ENCODE measurements at regions not wholly inside any gene's neighbourhood (a gene's known extent, or its start where the extent isn't known, plus 50 kb on each side); places are given as distances from the start of the nearest gene placed in this dataset.
"Not testable (repeated sequence)": the region's sequence is repeated elsewhere in the genome, so short reads cannot be mapped to it uniquely, and the experiment has no call there.

GRCh38 chr13:80022146-80022545 lies 318.8 kb downstream of the SPRY2 start:
- no peak for DNase-seq

GRCh38 chr13:80012251-80012650 lies 328.7 kb downstream of the SPRY2 start:
- DNase-seq, result no peak

GRCh38 chr13:80011448-80012212 lies 329.3 kb downstream of the SPRY2 start:
- no peak for DNase-seq

- no peak for DNase-seq
Observed at GRCh38 chr13:80010846-80011245, 330.1 kb downstream of the SPRY2 start.

DNA sequence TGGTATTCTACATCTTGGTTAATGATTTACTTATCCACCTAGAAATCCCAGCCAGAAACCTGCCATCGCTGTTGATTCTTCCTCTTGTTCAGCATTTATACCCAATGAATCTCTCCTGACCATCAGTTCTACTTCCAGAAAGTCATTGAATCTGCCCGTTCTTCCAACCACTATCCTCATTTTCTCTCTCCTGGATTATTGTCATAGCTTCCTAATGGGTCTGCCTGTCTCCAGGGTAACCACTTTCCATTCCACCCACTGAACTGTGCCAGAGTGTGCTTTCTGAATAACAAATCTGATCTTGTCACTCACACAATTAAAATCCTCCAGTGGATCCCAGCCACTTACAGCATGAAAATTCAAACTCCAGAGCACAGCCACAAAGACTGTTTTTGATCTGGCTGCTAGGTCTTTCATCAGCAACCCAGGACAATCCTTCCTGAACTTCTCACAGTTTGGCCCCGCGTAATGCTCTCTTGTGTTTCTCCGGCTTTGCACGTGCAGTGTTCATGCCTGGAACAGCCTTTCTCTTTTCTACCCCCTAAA lies 330.6 kb downstream of the SPRY2 start:
- DNase-seq, result no peak

DNA sequence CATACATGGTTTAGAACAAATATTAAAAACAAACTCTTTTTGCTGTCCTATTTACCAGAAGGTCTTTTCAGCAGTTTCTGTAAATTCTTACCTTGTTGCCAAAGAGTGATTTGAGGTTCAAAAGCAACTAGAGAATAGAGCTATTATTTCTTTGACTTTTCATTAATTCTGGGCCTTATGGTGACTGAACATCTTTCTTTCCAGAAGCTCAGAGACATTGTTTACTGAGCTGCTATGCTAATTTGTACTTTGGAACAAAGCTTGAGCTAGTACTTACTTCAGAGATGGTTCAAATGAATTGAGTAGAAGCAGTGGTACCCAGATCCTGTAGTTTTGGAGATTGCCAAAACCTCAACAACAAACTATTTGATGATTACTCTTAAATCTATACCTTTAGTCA lies 331.2 kb downstream of the SPRY2 start:
- DNase-seq, result no peak

GRCh38 chr13:80006940-80007339 lies 334.0 kb downstream of the SPRY2 start:
- DNase-seq, result no peak

GRCh38 chr13:80001510-80001842 lies 339.4 kb downstream of the SPRY2 start:
- no peak for DNase-seq

GRCh38 chr13:80000684-80001509 lies 340.0 kb downstream of the SPRY2 start:
- no peak for DNase-seq

DNA sequence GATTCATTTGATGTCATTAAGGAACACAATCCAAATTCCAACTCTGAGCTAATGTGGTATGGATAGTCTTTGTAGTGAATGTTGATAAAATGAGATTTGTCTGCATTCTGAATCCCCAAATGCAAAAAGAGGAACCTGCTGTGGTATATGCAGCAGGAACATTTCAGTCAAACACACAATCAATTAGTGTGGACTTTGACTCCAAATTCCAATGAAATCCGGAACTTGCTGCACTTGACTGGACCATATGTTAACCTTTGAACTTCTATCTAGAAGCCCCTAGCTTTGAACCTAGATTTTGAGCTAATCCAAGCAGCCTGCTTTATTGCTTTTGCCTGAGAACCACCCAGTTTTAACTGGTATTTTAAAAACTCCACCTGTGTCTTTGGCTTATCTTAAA lies 341.3 kb downstream of the SPRY2 start:
- no peak for DNase-seq

- no peak for DNase-seq
Observed at GRCh38 chr13:79998381-79998880, 342.5 kb downstream of the SPRY2 start.

DNA sequence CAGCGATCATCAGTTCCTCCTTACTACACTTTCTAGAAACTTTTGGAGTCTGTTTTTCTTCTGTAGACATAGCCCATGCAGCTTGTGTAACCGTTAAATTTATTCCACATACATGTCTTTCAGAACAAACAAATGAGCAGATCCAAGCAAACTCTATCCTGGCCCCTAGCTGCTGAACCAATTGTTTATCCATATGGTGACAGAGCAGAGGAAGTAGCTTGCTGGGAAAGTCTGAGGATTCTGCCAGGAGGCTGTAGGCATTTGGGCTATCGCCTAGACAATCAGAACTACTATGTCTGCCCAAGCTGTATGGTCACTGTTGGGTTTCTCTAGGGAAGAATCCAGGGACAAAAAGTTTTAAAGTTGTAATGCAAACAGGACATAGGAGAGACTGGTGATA lies 343.7 kb downstream of the SPRY2 start:
- no peak for DNase-seq

DNA sequence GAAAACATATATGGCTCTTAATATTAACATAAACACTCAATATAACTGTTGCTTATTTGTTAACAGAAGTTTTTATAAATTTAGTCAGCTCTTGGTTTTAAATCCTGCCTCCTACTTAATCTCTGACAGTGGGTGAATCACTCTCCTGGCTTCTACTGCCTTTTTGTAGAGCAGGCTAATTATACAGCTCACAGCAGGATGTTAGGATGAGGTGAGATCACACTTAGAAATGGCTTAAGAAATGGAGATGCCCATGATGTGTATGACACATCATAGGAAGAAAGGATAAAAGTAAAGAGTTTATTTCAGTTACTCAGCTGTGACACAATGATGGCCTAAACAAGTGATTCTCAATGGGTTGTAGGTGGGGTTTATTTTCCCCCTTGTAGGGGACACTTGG lies 345.6 kb downstream of the SPRY2 start:
- DNase-seq, result no peak

DNA sequence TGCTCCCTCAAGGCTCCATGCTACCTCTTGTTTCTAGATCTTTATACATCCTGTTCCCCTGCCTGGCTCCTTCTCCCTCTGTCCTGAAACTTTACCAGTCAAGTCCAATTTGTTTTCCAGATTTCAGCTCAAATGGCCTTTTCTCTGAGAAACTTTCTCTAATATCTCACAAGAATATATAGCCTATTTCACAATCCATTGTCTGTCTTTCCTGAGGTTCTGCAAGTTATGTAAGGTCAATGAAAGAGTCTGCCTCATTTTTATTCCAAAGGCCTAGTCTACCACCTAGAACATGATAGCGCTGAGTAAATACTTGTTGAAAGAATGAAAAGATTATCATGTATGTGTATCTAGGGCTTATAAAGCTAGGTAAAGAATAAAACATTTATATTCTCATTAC lies 348.8 kb downstream of the SPRY2 start:
- no peak for DNase-seq

- DNase-seq, result no peak
Observed at GRCh38 chr13:79990048-79990447, 350.9 kb downstream of the SPRY2 start.

GRCh38 chr13:79989217-79989661 lies 351.7 kb downstream of the SPRY2 start:
- DNase-seq, result no peak

DNA sequence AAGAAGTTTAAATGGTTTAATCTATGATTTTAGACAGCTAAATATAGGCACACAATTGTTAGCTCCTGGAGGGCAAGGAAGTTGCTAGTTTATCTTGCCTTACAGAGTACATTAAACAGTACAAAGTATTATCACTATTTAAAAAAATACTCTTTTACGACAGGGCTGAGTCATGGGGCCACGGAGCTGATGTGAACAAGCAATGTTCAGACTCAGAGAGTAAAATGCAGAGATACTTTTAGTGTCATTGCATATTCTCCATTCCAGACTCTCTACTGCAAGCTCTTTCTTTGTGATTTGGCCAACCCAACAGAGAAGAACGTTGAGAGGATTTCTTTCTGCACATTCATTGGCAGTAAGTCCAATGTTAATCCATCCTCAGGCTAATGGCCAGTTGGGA lies 352.4 kb downstream of the SPRY2 start:
- DNase-seq, result no peak

DNA sequence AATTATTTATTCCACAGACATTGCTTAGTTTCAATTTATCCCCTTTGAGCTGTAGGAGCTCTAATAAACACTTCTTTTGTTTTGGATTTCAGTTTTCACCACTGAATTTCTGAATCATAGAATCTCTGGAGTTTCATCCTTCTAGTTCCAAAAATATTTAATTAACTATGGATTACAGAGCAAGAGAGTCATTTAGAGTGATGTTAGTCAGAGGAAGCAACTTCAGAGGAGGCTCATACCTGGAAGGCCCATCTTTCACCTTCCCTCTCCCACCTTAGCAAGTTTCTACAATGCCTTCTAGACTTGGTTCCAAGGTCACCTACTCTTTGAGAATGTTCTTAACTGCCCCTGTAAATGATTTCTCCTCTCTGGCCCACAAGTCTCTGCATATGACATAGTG lies 353.2 kb downstream of the SPRY2 start:
- no peak for DNase-seq

DNA sequence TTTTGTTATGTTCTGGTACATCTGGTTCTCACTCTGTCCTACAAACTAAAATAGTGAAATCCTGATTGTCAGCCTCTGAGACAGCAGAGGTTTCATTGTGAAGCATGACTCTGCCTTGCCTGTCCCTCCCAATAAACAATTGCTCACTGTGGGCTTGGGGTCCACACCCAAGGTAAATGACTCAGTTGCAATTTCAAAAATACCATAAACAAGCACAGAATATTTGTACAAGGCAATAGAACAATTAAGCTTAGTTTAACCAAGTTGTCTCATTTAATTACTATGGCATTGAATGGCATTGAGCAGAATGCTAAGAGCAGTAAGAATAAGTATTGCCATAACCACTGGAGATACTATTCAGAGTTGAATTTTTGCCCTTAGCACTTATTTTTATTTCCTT lies 353.6 kb downstream of the SPRY2 start:
- DNase-seq, result no peak

DNA sequence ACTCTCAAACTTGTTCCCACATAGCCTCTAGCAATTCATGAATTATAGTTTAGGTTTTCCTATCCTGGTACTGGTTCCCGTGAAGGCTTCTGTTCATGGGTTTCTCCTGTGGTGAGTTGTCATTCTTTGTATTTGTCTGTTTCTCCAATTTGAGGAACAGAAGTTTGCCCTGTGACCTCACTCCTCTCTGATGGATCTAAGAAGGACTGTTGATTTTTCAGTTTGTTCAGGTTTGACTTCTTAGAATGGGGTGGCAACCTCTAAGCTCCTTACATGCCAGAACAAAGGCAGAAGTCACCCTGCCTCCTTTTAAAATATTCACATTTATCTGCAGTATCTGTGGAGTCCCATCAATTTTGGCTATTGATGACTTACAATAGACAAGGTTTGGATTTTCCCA lies 354.0 kb downstream of the SPRY2 start:
- DNase-seq, result no peak

GRCh38 chr13:79974935-79975650 lies 365.8 kb downstream of the SPRY2 start:
- DNase-seq, result not testable (repeated sequence)

GRCh38 chr13:79973533-79973963 lies 367.4 kb downstream of the SPRY2 start:
- peak; percentile 23 for DNase-seq

GRCh38 chr13:79972066-79972569 lies 368.8 kb downstream of the SPRY2 start:
- no peak for DNase-seq
